ENCODE measurements at regions not wholly inside any gene's neighbourhood (a gene's known extent, or its start where the extent isn't known, plus 50 kb on each side); places are given as distances from the start of the nearest gene placed in this dataset.

DNA sequence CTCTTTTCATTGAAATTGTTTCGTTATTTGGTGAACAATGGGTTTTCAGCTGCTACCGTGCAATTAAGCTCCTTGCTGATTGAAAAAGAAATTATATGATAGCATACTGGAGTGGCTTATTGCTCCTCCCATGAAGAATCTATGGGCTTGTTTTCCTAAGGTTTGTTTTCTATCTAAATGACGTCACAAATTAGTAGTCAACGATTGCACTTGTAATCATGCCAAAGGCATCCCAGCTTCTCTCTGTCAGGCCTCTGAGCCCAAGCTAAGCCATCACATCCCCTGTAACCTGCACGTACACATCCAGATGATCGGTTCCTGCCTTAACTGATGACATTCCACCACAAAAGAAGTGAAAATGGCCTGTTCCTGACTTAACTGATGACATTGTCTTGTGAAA lies 388.0 kb upstream of the LMCD1 start:
- no peaks in the 10 kb centered on the region for H3K27me3 ChIP-seq (ENCODE audit: control insufficient read depth in 4 of 4, insufficient read depth in 4 of 4, low read length in 3 of 4)
- no peak overlapping the region for H3K4me3 ChIP-seq (ENCODE audit: low read depth in 1 of 3, low read length in 3 of 3)
- no peak for DNase-seq (ENCODE audit: low spot score)
- H3K4me1 ChIP-seq (ENCODE audit: control insufficient read depth in 4 of 4, insufficient read depth in 4 of 4, low read length in 3 of 4): peaks cover 0 to 3% (median 1%) of the 10 kb centered on the region in 4 donors
- H3K27ac ChIP-seq (ENCODE audit: low read depth in 1 of 2, low read length in 2 of 2): no peak overlapping the region
- TF ChIP-seq TAF1 (conservative IDR thresholded peaks at IDR 0.05): no peak
- no peak for TF ChIP-seq SP1 (IDR thresholded peaks at IDR 0.05)
- TF ChIP-seq, protein P1, sequence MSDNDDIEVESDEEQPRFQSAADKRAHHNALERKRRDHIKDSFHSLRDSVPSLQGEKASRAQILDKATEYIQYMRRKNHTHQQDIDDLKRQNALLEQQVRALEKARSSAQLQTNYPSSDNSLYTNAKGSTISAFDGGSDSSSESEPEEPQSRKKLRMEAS (IDR thresholded peaks at IDR 0.05): no peak
- H3K9ac ChIP-seq (ENCODE audit: low read depth in 1 of 2, low read length in 2 of 2): no peak overlapping the region
- no peaks in the 10 kb centered on the region for H3K36me3 ChIP-seq (ENCODE audit: control insufficient read depth in 4 of 4, insufficient read depth in 3 of 4, low read depth in 1 of 4, low read length in 3 of 4)
- WGBS: 69% methylated on average over 6 of the region's 6 CpGs
- no peaks in the 10 kb centered on the region for H3K9me3 ChIP-seq (ENCODE audit: control insufficient read depth in 4 of 4, low read length in 3 of 4)

DNA sequence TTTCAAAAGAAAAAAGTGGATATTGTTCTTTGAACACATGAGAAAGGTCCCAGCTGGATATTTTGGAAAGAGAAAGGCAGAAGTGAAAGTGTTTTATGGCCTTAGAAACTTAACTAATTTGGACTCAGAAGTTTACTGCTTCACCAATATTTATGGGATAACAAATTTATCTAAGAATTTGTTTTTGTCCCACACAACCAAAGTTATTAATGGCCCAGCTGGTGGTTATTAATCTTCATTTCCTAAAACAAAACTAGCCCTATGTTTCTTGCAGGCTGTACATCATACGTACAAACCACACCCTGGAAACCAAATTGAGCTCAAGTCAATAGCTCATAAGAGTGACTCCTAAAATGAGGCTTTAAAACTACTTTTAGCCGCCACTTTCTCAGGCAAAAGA lies 372.9 kb upstream of the LMCD1 start:
- DNase-seq (ENCODE audit: low spot score): no peak
- Histone ChIP-seq H3K36me3 (ENCODE audit: control insufficient read depth in 4 of 4, insufficient read depth in 3 of 4, low read depth in 1 of 4, low read length in 3 of 4) (no peaks in the 10 kb centered on the region), H3K27me3 (ENCODE audit: control insufficient read depth in 4 of 4, insufficient read depth in 4 of 4, low read length in 3 of 4) (no peaks in the 10 kb centered on the region), H3K27ac (ENCODE audit: low read depth in 1 of 2, low read length in 2 of 2) (no peak overlapping the region), H3K9ac (ENCODE audit: low read depth in 1 of 2, low read length in 2 of 2) (no peak overlapping the region), H3K4me1 (ENCODE audit: control insufficient read depth in 4 of 4, insufficient read depth in 4 of 4, low read length in 3 of 4) (no peaks in the 10 kb centered on the region), H3K9me3 (ENCODE audit: control insufficient read depth in 4 of 4, low read length in 3 of 4) (peaks cover 0 to 5% (median 1%) of the 10 kb centered on the region in 4 donors), H3K4me3 (ENCODE audit: low read depth in 1 of 3, low read length in 3 of 3) (no peak overlapping the region)
- no peak for TF ChIP-seq RAD21 (IDR thresholded peaks at IDR 0.05)
- TF ChIP-seq NR2F2 (IDR thresholded peaks at IDR 0.05): no peak
- TF ChIP-seq RXRA (IDR thresholded peaks at IDR 0.05): no peak
- TF ChIP-seq HNF4A (conservative IDR thresholded peaks at IDR 0.05): no peak
- TF ChIP-seq HNF4G (IDR thresholded peaks at IDR 0.05): no peak
- TF ChIP-seq TAF1 (conservative IDR thresholded peaks at IDR 0.05): no peak
- TF ChIP-seq, protein P1 (IDR thresholded peaks at IDR 0.05): no peak
- TF ChIP-seq, protein P2, sequence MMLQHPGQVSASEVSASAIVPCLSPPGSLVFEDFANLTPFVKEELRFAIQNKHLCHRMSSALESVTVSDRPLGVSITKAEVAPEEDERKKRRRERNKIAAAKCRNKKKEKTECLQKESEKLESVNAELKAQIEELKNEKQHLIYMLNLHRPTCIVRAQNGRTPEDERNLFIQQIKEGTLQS (IDR thresholded peaks at IDR 0.05): no peak
- TF ChIP-seq GABPA (IDR thresholded peaks at IDR 0.05 in 1 of 2, conservative IDR thresholded peaks at IDR 0.05 in 1 of 2): no peak
- WGBS: 40% methylated on average over 2 of the region's 2 CpGs

DNA sequence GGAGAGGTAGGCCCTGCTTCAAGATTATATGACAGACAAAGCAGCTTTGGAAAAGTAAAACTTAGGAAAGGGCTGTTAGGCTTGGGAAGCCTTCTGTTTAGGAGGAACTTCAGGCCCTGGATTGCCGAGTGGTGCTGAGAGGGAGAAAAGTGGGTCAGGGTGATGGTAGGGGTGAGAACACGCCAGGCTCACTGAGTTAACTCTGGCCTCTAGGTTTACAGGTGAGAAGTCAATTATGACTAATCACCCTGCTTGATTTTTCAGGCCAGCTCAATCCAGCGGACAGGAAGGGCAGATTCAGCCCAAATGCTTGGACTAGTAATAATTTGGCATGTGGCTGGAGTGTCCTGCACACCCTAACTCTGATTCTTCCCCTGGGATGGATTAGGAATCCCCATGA lies 365.1 kb upstream of the LMCD1 start:
- Histone ChIP-seq H3K9ac (ENCODE audit: low read depth in 1 of 2, low read length in 2 of 2) (no peak overlapping the region), H3K4me3 (ENCODE audit: low read depth in 1 of 3, low read length in 3 of 3) (no peak overlapping the region), H3K36me3 (ENCODE audit: control insufficient read depth in 4 of 4, insufficient read depth in 3 of 4, low read depth in 1 of 4, low read length in 3 of 4) (no peaks in the 10 kb centered on the region), H3K27me3 (ENCODE audit: control insufficient read depth in 4 of 4, insufficient read depth in 4 of 4, low read length in 3 of 4) (no peaks in the 10 kb centered on the region), H3K27ac (ENCODE audit: low read depth in 1 of 2, low read length in 2 of 2) (no peak overlapping the region), H3K4me1 (ENCODE audit: control insufficient read depth in 4 of 4, insufficient read depth in 4 of 4, low read length in 3 of 4) (no peaks in the 10 kb centered on the region), H3K9me3 (ENCODE audit: control insufficient read depth in 4 of 4, low read length in 3 of 4) (peaks cover 0 to 1% (median under 1%) of the 10 kb centered on the region in 4 donors)
- TF ChIP-seq EGR1 (IDR thresholded peaks at IDR 0.05; ENCODE audit: low read depth in 2 of 2) (no peak), JUND (IDR thresholded peaks at IDR 0.05) (no peak), YY1 (IDR thresholded peaks at IDR 0.05) (no peak)
- TF ChIP-seq, protein P1 (IDR thresholded peaks at IDR 0.05): no peak
- 61% methylated on average over 3 of the region's 3 CpGs for WGBS
- no peak for DNase-seq (ENCODE audit: low spot score)

DNA sequence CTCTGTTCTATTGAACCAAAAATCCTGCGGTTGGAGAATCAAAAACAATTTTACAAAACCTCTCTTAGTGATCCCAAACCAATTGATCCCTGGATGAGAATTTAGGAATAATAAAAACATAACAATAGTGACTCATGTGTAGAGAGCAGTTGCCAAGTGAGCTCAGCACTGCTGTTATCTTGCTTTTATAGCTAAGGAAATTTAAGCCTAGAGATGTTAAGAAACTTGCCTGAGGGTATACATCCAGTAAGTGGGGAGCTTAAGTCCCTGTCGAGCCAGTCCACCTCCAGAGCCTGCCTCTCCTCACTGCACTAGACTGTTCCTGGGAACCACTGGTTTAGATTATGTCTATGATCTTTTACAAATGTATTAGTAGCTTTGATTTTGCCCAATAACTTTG lies 358.4 kb upstream of the LMCD1 start:
- H3K9me3 ChIP-seq (ENCODE audit: control insufficient read depth in 4 of 4, low read length in 3 of 4): no peaks in the 10 kb centered on the region
- H3K4me3 ChIP-seq (ENCODE audit: low read depth in 1 of 3, low read length in 3 of 3): no peak overlapping the region
- TF ChIP-seq, protein P3, sequence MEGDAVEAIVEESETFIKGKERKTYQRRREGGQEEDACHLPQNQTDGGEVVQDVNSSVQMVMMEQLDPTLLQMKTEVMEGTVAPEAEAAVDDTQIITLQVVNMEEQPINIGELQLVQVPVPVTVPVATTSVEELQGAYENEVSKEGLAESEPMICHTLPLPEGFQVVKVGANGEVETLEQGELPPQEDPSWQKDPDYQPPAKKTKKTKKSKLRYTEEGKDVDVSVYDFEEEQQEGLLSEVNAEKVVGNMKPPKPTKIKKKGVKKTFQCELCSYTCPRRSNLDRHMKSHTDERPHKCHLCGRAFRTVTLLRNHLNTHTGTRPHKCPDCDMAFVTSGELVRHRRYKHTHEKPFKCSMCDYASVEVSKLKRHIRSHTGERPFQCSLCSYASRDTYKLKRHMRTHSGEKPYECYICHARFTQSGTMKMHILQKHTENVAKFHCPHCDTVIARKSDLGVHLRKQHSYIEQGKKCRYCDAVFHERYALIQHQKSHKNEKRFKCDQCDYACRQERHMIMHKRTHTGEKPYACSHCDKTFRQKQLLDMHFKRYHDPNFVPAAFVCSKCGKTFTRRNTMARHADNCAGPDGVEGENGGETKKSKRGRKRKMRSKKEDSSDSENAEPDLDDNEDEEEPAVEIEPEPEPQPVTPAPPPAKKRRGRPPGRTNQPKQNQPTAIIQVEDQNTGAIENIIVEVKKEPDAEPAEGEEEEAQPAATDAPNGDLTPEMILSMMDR (IDR thresholded peaks at IDR 0.05; ENCODE audit: low read depth, low read length, missing input control): no peak
- TF ChIP-seq, protein P1 (IDR thresholded peaks at IDR 0.05): no peak
- TF ChIP-seq FOXA2 (IDR thresholded peaks at IDR 0.05): no peak
- 47% methylated on average over 2 of the region's 2 CpGs for WGBS
- no peaks in the 10 kb centered on the region for H3K4me1 ChIP-seq (ENCODE audit: control insufficient read depth in 4 of 4, insufficient read depth in 4 of 4, low read length in 3 of 4)
- H3K36me3 ChIP-seq (ENCODE audit: control insufficient read depth in 4 of 4, insufficient read depth in 3 of 4, low read depth in 1 of 4, low read length in 3 of 4): no peaks in the 10 kb centered on the region
- H3K27ac ChIP-seq (ENCODE audit: low read depth in 1 of 2, low read length in 2 of 2): no peak overlapping the region
- no peak overlapping the region for H3K9ac ChIP-seq (ENCODE audit: low read depth in 1 of 2, low read length in 2 of 2)
- no peaks in the 10 kb centered on the region for H3K27me3 ChIP-seq (ENCODE audit: control insufficient read depth in 4 of 4, insufficient read depth in 4 of 4, low read length in 3 of 4)
- DNase-seq (ENCODE audit: low spot score): no peak
